Activated CD4-positive, alpha-beta memory T cell treated with anti-CD3 and anti-CD28 coated beads, Interleukin-2, amount 10 ng/mL, durations not matched to agents 7 days and 5 days (primary cell): ENCODE measurements at regions not wholly inside any gene's neighbourhood (a gene's known extent, or its start where the extent isn't known, plus 50 kb on each side); places are given as distances from the start of the nearest gene placed in this dataset.

ENCODE experiments used
- CTCF ChIA-PET: fragments of 350-600 bp; sonication (Branson Sonifier 250); formaldehyde crosslinking; loops from one replicate; lab custom pipeline; 2021; ENCODE audit warnings: antibody characterized with exemption, inconsistent platforms; lab: Charles Lee
- POLR2A ChIA-PET: fragments of 350-600 bp; sonication (Branson Sonifier 250); formaldehyde crosslinking; loops from one replicate; lab custom pipeline; 2021; ENCODE audit warnings: antibody characterized with exemption; lab: Charles Lee
- DNase-seq: peaks from one replicate; pipeline ENCODE4 v3.0.0-alpha.2; 2020
- H3K27ac Mint-ChIP-seq: one replicate; pipeline ENCODE4 v1.8.0; 2021; ENCODE audit warnings: mild to moderate bottlenecking, mixed read lengths
- H3K27me3 Mint-ChIP-seq: one replicate; pipeline ENCODE4 v1.8.0; 2021; ENCODE audit warnings: mixed read lengths
- H3K36me3 Mint-ChIP-seq: one replicate; pipeline ENCODE4 v1.8.0; 2021; ENCODE audit warnings: low read depth, mixed read lengths
- H3K4me1 Mint-ChIP-seq: one replicate; pipeline ENCODE4 v1.8.0; 2021; ENCODE audit warnings: mixed read lengths
- H3K4me3 Mint-ChIP-seq: one replicate; pipeline ENCODE4 v1.8.0; 2021; ENCODE audit warnings: mild to moderate bottlenecking, mixed read lengths
- H3K9me3 Mint-ChIP-seq: one replicate; pipeline ENCODE4 v1.8.0; 2021; ENCODE audit warnings: mixed read lengths

GRCh38 chr13:102993348-102993747, 72.9 kb downstream of the SLC10A2 start:
- Mint-ChIP-seq H3K4me1 (no peaks in the 10 kb centered on the region), H3K27ac (no peak overlapping the region), H3K27me3 (no peaks in the 10 kb centered on the region), H3K9me3 (peaks cover 4% of the 10 kb centered on the region), H3K4me3 (no peak overlapping the region), H3K36me3 (no peaks in the 10 kb centered on the region)
- DNase-seq = no peak
- POLR2A ChIA-PET = no interaction called here
- CTCF ChIA-PET = no interaction called here

DNA sequence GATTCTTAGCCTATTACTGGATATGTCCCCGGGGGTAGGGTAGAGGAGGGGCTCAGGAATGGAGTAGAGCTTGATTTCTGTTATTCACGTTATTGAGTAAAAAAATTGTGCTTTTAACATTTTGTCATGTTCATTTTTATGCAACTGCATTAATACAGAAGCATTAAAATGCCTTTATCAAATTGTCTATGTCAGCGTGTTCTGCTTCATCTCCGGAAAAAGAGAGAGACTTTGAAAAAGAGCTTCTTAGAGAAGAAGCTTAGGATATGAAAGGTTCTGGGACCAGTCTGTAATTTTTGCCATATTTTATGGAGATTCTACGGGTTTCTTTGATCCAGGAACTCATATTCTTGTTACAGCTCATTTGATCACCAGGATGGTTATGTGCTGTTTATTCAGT, 82.0 kb downstream of the SLC10A2 start:
- CTCF ChIA-PET = no interaction called here
- no peaks in the 10 kb centered on the region for H3K4me1 Mint-ChIP-seq
- DNase-seq = no peak

DNA sequence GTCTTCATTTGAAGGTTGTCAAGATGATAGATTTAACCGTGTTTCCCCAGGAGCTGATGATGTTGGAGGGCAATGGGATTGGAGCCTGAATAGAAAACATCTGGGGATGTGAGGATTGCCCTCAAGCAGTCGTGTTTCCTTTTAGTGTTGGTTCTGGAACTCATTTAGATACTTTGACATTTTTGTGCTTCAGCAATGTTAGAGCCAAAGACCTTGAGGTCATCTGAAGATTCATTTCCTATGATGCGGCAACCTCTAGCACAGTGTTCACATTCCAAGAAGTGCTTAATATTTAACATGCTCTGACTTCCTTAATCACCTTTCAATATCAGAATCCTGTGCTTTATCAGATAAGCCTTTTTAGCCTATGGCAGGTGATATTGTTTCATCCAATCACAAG, 82.7 kb downstream of the SLC10A2 start:
- Mint-ChIP-seq H3K4me3 (no peak overlapping the region), H3K4me1 (no peaks in the 10 kb centered on the region), H3K36me3 (no peaks in the 10 kb centered on the region), H3K27me3 (no peaks in the 10 kb centered on the region), H3K27ac (no peak overlapping the region), H3K9me3 (peaks cover 6% of the 10 kb centered on the region)
- ChIA-PET POLR2A (no interaction called here), CTCF (interaction anchor here (0.6 kb wide), 1 partner anchor 12 kb away, joined by 3 read pairs; no protein-coding TSS in a partner anchor)
- no peak for DNase-seq

More for the DNA sequence above, 82.0 kb downstream of the SLC10A2 start:
- no peak overlapping the region for H3K4me3 Mint-ChIP-seq
- peaks cover 8% of the 10 kb centered on the region for H3K9me3 Mint-ChIP-seq
- H3K36me3 Mint-ChIP-seq = no peaks in the 10 kb centered on the region
- H3K27me3 Mint-ChIP-seq = no peaks in the 10 kb centered on the region
- POLR2A ChIA-PET = no interaction called here
- no peak overlapping the region for H3K27ac Mint-ChIP-seq

DNA sequence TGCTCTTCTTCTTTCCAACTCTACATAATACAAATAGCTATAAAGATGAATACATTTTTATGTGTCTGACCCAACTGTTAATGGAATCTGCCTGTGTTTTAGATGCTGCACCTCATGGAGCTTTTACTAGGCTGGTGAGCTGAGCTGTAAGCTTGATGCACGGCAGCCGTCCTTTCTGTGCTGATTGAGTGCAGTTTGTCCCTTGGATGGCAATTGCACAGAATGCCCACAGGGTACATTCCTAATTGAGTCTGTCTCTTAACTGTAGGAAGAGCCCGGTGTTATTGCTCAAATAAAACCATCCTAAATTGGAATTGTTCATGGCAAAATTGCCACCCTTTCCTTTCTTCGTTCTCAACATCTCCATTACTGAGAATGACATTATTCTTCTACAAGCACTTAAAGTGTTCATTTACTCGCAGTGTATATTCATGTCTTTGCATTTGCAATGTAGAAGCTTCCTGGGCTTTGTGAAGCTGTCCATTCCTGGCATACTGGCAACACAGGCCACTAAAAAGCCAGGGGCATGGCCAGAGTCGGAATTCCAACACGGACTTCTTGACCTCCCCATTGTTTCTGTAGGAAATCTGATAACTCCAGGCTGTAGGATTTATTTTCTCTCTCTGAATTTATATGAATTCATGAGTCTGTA, 85.8 kb downstream of the SLC10A2 start:
- Mint-ChIP-seq H3K4me3 (no peak overlapping the region), H3K4me1 (no peaks in the 10 kb centered on the region), H3K36me3 (no peaks in the 10 kb centered on the region), H3K27ac (no peak overlapping the region), H3K27me3 (no peaks in the 10 kb centered on the region), H3K9me3 (no peaks in the 10 kb centered on the region)
- ChIA-PET CTCF (no interaction called here), POLR2A (no interaction called here)
- no peak for DNase-seq

- Mint-ChIP-seq H3K4me3 (no peak overlapping the region), H3K9me3 (no peaks in the 10 kb centered on the region), H3K27me3 (no peaks in the 10 kb centered on the region), H3K4me1 (no peaks in the 10 kb centered on the region), H3K27ac (no peak overlapping the region), H3K36me3 (no peaks in the 10 kb centered on the region)
- DNase-seq = no peak
- ChIA-PET POLR2A (no interaction called here), CTCF (no interaction called here)
Observed at GRCh38 chr13:102978168-102978567, 88.0 kb downstream of the SLC10A2 start.

GRCh38 chr13:102977471-102977870, 88.7 kb downstream of the SLC10A2 start:
- no peaks in the 10 kb centered on the region for H3K4me1 Mint-ChIP-seq
- H3K4me3 Mint-ChIP-seq = no peak overlapping the region
- CTCF ChIA-PET = no interaction called here
- H3K36me3 Mint-ChIP-seq = no peaks in the 10 kb centered on the region
- DNase-seq = no peak
- H3K9me3 Mint-ChIP-seq = no peaks in the 10 kb centered on the region
- H3K27me3 Mint-ChIP-seq = no peaks in the 10 kb centered on the region
- H3K27ac Mint-ChIP-seq = no peak overlapping the region
- POLR2A ChIA-PET = no interaction called here

DNA sequence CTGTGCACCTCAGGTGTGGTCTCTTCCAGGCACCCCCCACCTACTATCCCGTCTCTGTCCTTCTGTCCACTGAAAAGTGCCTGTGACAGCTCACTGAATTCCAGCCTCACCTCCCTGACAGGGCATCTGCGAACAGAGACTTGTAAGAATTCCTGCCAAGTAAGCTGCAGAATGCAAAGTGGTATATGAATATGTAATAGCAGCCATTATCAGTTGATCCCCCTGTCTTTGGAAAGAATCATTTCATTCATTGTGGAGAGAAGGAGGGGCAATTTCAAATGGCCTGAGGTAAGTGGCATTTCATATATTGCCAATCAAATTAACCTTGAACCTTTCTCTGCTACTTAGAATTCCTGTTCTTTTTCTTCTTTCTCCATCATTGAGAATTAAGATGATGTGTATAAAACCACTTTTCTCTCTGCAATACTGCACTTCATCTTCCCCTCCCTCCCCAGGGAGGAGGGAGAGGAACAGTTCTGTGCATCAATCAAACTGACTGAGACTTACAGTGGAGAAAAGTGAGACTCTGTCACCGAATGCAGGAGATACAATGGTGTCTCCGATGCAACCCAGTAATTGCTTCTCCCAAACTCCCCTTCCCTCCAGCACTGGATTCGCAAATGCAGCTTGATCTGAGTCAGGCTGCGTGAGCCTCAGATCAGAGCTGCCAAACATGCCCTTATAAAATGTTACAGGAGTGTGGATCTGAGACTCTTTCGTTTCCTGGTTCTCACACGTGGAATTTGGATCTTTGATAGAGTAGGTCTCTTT, 91.7 kb downstream of the SLC10A2 start:
- H3K9me3 Mint-ChIP-seq = no peaks in the 10 kb centered on the region
- ChIA-PET POLR2A (no interaction called here), CTCF (no interaction called here)
- DNase-seq = no peak
- H3K4me3 Mint-ChIP-seq = no peak overlapping the region
- H3K36me3 Mint-ChIP-seq = no peaks in the 10 kb centered on the region
- H3K4me1 Mint-ChIP-seq = no peaks in the 10 kb centered on the region
- H3K27me3 Mint-ChIP-seq = no peaks in the 10 kb centered on the region
- no peak overlapping the region for H3K27ac Mint-ChIP-seq

GRCh38 chr13:102972191-102972590, 94.0 kb downstream of the SLC10A2 start:
- H3K36me3 Mint-ChIP-seq = no peaks in the 10 kb centered on the region
- CTCF ChIA-PET = no interaction called here
- POLR2A ChIA-PET = no interaction called here

DNA sequence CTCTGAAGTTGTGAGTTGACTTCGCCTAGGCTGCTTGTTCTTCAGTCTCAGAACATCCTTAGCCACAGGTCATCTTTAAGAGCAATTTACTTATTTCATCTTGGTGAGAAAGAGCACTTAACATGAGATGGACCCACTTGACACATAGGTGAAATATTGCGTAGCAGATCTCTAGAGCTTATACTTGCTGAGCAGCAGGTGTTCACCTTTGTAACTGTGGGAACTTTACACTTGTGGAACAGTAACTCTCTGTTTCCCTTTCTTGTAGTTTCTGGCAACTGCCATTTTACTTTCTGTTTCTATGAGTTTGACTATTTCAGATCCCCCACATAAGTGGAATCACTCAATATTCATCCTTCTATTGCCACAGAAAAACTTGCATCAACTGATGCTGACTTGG, 95.7 kb downstream of the SLC10A2 start:
- ChIA-PET CTCF (interaction anchor here (0.7 to 1.3 kb wide), 2 partner anchors 13 to 100 kb away, joined by 3 read pairs; no protein-coding TSS in a partner anchor), POLR2A (no interaction called here)
- DNase-seq = no peak
- Mint-ChIP-seq H3K4me1 (no peaks in the 10 kb centered on the region), H3K9me3 (no peaks in the 10 kb centered on the region), H3K27ac (no peak overlapping the region), H3K4me3 (no peak overlapping the region), H3K27me3 (no peaks in the 10 kb centered on the region), H3K36me3 (no peaks in the 10 kb centered on the region)

More at GRCh38 chr13:102972191-102972590, 94.0 kb downstream of the SLC10A2 start:
- DNase-seq = no peak
- Mint-ChIP-seq H3K4me1 (no peaks in the 10 kb centered on the region), H3K27me3 (no peaks in the 10 kb centered on the region), H3K27ac (no peak overlapping the region), H3K4me3 (no peak overlapping the region), H3K9me3 (no peaks in the 10 kb centered on the region)

- H3K36me3 Mint-ChIP-seq = no peaks in the 10 kb centered on the region
- ChIA-PET POLR2A (no interaction called here), CTCF (no interaction called here)
- H3K4me3 Mint-ChIP-seq = no peak overlapping the region
- no peaks in the 10 kb centered on the region for H3K27me3 Mint-ChIP-seq
- no peaks in the 10 kb centered on the region for H3K4me1 Mint-ChIP-seq
- no peak for DNase-seq
- H3K9me3 Mint-ChIP-seq = no peaks in the 10 kb centered on the region
- no peak overlapping the region for H3K27ac Mint-ChIP-seq
Observed at GRCh38 chr13:102968572-102969228, 97.5 kb downstream of the SLC10A2 start.

GRCh38 chr13:102965802-102966201, 100.4 kb downstream of the SLC10A2 start:
- no peak overlapping the region for H3K4me3 Mint-ChIP-seq
- H3K27me3 Mint-ChIP-seq = no peaks in the 10 kb centered on the region
- ChIA-PET POLR2A (interaction anchor here (1.2 kb wide), 1 partner anchor 12 kb away, joined by 3 read pairs; no protein-coding TSS in a partner anchor), CTCF (no interaction called here)
- H3K9me3 Mint-ChIP-seq = no peaks in the 10 kb centered on the region
- no peaks in the 10 kb centered on the region for H3K36me3 Mint-ChIP-seq
- DNase-seq = no peak
- no peak overlapping the region for H3K27ac Mint-ChIP-seq
- no peaks in the 10 kb centered on the region for H3K4me1 Mint-ChIP-seq

- Mint-ChIP-seq H3K36me3 (no peaks in the 10 kb centered on the region), H3K4me1 (no peaks in the 10 kb centered on the region), H3K27ac (no peak overlapping the region), H3K4me3 (no peak overlapping the region), H3K27me3 (peaks cover 2% of the 10 kb centered on the region), H3K9me3 (no peaks in the 10 kb centered on the region)
- DNase-seq = no peak
- ChIA-PET POLR2A (no interaction called here), CTCF (no interaction called here)
Observed at GRCh38 chr13:102962430-102962829, 103.8 kb downstream of the SLC10A2 start.

GRCh38 chr13:102960959-102961358, 105.3 kb downstream of the SLC10A2 start:
- H3K9me3 Mint-ChIP-seq = no peaks in the 10 kb centered on the region
- H3K36me3 Mint-ChIP-seq = no peaks in the 10 kb centered on the region

More at GRCh38 chr13:102960959-102961358, 105.3 kb downstream of the SLC10A2 start:
- ChIA-PET CTCF (no interaction called here), POLR2A (no interaction called here)
- H3K27ac Mint-ChIP-seq = no peak overlapping the region
- peaks cover 2% of the 10 kb centered on the region for H3K27me3 Mint-ChIP-seq
- no peak for DNase-seq
- no peak overlapping the region for H3K4me3 Mint-ChIP-seq
- no peaks in the 10 kb centered on the region for H3K4me1 Mint-ChIP-seq
